CD4-positive, alpha-beta T cell treated with Interleukin-12 subunit alpha and Interleukin-12 subunit beta, for 1 hour (primary cell): ENCODE measurements at regions not wholly inside any gene's neighbourhood (a gene's known extent, or its start where the extent isn't known, plus 50 kb on each side); places are given as distances from the start of the nearest gene placed in this dataset.
"Not testable (repeated sequence)": the region's sequence is repeated elsewhere in the genome, so short reads cannot be mapped to it uniquely, and the experiment has no call there.

Experiments used
- DNase-seq: peaks from one replicate; pipeline ENCODE4 v3.0.0-alpha.2; 2020

DNA sequence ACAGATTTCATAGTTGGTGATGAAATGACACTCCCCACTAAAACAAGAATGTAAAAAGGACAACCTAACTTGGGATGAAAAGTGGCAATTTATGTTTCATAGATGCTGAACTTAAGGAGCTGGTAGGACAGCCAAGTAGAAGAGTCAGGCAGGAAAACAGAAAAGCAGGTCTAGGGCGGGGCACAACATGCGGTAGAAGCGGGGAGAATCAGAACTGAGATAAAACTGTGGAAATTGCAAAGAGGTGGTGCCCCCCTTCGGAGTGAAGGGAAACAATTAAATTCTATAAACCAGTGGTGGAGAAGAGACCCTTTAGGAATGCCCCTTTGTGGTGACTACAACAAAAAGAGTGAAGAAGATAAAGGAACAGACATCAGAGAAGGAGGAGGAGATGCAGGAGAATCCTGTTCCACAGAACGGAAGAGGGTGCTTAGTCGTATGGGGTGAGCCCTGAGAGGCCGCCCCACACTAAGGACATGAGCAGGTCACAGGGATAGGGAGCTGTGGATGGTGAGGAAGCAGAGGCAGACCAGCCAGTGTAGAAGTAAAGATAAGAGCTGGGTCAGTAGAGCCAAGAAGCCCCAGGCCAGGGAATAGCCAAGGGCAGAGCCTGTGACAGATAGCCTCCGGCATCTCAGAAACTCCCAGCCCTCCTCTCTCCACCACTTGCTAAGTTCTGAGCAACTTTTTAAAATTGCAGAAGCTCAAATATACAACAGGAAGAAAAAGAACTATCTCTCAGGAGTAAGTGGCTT, 100.3 kb upstream of the DOCK9 start:
- peak; percentile 22 for DNase-seq

DNA sequence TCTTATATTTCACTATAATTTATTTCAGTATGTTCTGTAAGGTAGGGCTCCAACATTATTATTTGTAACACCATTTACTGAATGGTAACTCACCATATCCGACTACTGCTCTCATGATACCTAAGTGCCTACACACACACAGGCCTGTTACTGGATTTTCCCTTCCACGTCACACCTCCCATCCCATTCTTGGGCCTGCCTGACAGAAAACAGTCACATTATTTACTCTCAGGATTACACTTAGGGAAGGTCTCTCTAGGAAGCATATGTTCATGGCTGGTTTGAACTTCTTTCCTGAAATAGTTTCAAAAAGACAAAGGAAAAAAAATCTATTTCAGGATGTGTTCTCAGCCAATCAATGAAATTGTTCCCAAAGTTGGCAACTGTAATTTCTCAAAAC, 102.3 kb upstream of the DOCK9 start:
- no peak for DNase-seq

DNA sequence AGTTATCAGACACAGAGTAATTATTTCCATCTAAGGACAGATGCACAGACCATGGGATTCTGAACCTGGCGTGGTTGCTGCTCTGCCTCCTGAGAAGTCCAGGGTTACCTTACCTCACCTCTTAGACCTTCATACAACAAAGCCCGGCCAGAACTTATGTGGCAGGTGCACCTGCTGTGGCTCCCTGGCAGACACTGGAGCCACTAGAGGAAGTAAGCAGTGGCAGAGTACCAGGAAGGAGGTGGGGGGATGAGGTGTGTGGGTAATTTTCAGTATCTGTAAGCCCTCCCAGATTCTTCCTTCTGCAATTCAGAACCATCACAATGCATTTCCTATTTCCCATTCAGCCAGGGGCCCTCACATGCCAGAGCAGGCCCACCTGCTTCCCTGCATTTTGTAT, 106.1 kb upstream of the DOCK9 start:
- DNase-seq, result peak; percentile 41

DNA sequence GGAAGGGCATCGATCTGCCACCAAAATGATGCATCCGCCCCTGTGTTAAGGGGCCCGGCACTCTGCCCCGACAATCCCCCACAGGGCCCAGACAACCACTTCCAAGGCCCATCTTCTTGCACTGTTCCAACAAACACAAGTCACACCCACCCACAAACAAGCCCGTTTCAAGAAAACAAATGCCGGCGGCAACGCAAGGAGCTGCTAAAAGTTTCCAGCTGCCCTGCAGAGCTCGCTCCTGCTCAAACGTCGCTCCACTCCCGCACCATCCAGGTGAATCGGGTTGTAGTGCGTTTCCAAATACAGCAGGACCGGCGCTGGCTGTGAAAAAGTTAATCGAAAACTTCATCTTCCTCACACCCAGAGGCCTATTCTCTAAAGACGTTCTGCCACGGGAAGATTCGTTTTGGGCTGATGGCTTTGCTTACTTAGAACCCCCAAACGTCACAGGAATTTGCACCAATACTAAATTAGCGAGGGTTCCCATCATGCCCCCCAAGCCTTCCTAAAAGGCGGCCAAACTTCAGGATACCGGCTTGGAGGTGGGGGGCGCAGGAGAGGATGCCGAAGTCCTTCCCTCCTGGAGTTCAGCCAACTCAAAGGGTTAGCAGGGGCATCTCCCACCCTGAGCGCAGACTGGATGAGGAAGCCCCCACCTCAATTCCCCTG, 107.4 kb upstream of the DOCK9 start:
- peak; percentile 24 for DNase-seq

DNA sequence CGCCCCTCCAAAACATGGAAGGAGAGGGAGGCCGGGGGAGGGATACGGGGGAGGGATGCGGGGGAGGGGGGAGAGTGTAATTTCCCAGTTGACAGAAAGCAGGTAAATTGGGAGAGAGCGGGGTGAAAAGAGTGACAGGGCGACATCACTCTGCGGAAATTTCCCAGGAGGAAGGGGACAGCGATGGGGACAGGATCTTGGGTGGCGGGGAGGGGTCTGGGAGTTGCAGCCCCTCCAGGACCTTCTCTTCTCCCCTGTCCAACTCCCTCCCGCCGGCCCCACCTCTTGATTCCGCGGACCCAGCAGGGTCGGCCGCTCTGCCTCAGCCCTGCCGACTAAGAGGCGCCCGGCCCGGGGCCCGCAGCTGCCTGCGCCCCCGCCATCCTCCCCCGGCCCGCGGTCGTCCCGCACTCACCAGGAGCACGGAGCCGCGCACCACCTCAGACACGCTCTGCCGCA, 108.0 kb upstream of the DOCK9 start:
- DNase-seq, result no peak

DNA sequence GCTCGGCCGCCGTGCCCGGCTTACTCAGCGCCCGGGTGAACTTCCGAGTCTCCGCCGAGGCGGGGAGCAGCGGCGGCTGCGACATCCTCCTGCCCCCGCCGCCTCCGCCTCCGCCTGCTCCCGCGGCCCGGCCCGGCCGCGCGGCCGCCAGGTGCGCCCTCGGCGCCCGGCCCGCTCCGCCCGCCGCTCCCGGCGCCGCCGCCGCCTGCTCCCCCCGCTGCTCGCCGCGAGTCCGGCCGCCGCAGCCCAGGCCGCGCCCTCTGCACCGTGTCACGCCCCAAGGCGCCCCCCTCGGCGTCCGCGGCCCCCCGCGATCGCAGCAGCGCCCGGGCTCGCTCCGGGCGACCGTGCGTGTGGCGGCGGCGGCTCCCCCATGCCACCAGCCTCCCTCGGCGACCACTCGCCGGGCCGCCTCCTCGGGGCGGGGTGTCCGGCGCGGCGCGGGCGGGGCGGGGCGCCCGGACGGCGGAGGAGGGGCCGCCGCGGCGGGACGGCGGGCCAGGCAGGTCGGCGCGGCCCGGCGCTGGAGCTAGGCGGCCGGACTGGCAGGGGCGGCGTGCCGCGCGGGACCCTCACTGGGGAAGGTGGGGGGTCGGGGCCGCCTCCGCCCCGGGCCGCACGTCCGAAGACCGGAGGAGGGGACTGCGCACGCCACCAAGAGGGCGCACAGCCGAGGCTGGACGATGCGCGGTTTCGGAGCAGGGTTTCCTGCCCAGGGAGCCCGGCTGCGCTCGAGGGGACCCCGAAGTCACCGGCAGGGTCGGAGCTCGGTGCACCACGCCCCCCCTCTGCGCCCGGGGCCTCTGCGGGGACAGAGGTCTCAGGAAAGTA, 108.6 kb upstream of the DOCK9 start:
- DNase-seq, result peak; percentile 79

DNA sequence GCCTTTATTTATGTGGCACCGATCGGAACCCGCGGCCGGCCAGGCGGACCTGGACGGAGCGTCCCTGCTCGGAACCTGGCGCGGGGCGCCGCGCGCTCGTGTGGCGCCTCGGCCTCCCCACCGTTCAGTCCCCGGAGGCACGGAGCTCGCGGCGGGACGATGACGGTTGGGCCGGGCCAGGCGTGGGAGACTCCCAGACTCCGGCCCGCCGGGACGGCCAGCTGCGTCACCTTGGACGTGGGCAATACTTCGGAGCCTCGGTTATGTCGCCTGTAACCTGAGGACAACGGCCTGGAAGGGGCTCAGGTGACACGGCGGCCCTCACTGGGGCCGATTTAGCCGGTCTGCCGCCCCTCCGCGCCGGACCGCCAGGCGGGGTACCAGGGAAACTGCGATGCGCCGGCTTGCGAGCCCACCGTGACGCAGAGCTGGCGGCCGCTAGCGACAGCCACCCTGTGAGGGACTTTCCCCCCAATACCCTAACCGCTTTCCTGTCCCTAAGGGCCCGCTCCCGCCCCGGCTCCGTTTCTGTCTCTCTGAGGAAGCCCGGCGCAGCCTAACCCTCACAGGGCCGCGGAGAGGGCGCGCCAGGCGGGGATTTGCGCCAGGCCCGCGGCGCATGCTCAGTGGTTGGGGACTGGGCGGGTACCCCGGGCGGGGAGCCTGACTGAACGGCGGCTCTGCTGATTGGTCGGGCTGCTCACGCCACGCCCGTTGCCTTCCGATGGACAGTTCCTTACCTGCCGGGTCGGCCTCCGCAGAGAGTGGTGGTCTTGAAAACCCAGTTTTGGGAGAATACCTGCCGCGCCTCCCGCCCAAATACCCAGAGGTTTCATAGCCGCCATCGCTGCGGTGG, 109.5 kb upstream of the DOCK9 start:
- DNase-seq, result peak; percentile 94

DNA sequence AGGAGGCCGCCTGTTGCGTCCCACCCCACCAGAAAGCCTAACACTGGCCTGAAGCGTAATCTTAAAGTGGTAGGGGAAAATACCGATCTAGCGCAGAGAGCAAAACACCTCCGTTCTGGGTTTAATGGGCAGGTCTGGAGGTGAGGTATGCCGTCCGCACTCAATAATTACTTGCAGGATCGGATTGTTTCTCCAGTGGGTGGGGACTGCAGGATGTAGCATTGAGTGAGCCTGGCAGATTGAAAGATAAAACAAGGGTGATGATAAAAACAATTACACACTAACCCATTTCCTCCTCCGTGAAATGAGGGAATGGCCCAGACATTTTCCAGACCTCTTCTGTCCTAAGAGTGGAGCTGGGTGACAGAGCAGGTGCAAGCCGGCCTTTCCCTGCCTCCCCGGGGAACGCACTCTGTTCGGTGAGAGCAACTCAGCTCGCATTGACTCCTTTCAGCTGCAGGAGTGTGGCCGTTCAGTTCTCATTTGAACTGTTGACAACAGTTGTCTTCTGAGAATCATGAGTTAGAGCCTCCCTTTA, 110.2 kb upstream of the DOCK9 start:
- no peak for DNase-seq

DNA sequence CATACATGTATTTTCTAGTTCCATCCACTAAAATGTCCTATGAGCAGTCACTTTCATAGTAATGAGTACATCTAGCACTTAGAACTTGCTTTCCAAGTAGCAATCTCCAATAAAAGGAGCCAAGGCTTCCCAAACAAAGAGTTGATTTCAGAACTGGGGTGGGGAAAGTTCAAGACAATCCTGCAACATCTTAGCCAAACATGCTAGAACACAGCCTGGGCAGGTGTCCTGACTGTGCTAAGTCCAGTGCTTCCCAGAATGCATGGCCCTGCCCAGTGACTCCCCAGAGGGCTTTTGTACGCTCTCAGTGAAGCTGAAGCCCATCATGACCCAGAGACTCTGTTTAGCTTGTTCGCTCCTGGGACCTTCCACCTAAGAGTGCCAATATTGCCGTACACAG, 106.7 kb upstream of the UBAC2 start:
- DNase-seq, result no peak

DNA sequence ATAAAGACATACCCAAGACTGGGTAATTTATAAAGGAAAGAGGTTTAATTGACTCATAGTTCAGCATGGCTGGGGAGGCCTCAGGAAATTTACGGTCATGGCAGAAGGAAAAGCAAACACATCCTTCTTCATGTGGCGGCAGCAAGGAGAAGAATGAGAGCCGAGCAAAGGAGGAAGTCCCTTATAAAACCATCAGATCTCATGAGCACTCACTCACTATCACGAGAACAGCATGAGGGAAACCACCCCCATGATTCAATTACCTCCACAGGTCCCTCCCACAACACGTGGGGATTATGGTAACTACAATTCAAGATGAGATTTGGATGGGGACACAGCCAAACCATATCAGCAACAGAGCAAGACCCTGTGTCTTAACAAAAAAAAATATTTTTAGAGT, 98.8 kb upstream of the UBAC2 start:
- not testable (repeated sequence) for DNase-seq

DNA sequence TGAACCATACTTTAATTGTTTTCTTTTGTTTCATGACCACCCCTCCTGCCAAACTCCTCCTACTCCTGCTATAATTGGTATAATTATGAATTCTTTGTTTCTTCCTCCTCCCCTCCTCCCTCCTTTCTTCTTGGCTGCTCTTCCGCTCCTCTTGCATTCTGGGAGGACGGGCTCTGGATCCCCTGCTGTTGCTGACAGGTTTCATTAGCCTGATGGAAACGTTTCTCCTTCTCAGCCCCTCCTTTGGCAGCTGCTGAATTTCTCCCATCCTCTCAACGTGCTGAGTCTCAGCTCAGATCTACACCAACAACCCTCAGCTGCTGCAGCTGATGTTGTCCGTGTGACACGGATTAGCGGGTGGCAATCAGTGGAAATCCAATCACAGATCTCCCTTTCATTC, 97.1 kb upstream of the UBAC2 start:
- no peak for DNase-seq

DNA sequence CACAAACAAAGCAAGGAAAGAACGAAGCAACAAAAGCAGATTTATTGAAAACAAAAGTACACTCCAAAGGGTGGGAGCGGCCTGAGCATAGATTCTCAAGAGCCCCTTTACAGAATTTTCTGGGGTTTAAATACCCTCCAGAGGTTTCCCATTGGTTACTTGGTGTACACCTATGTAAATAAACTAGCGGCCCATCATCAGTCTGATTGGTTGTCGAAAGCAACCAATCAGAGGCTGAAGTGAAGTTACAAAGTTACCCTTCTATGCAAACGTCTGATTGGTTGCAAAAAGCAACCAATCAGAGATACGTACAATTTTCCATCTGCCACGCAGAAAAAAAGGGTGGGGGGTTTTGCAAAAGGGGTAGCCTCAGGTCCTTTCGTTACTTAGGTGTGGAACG, 96.3 kb upstream of the UBAC2 start:
- DNase-seq, result no peak

DNA sequence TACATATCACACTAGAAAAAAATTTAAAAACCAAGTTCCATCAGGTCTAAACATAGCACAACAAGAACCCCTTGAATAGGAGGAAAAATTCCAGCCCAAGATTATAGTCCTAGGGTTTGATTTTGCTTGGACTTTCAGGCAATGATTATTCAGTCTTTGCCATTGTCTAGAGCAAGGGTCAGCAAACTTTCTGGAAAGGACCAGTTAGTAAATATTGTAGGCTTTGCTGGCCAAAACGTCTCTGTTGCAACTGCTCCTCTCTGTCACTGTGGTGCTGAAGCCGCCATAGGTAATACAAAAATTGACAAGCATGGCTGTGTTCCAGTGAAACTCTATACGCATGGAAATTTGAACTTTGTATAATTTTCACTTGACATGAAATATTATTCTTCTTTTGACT, 95.5 kb upstream of the UBAC2 start:
- no peak for DNase-seq

DNA sequence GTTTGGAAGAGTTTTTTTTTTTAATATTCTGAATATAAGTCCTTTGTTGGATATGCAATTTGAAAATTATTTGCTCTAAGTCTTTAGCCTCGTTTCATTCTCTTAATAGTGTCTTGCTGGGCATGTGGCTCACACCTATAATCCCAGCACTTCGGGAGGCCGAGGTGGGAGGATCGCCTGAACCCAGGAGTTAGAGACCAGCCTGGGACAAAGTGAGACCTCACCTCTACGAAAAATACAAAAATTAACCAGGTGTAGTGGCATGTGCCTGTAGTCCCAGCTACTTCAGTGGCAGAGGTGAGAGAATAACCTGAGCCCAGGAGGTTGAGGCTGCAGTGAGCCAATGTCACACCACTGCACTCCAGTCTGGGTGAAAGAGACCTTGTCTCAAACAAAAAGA, 87.3 kb upstream of the UBAC2 start:
- no peak for DNase-seq

DNA sequence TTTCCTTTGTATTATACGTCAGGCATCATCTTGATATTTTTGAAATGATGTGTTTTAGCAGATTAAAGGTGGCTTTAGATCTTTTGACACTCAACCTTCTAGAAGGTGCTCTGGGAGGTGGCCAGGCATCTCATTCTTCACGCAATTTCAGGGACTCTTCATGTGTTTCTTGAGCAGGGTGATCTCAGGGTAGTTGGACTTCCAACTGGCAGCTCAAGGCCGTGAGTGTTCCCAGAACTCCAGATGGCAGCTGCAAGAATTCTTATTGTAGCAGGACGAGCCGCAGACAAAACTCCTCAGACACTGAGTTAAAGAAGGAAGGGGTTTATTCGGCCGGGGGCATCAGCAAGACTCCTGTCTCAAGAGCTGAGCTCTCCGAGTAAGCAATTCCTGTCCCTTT, 82.5 kb upstream of the UBAC2 start:
- no peak for DNase-seq

DNA sequence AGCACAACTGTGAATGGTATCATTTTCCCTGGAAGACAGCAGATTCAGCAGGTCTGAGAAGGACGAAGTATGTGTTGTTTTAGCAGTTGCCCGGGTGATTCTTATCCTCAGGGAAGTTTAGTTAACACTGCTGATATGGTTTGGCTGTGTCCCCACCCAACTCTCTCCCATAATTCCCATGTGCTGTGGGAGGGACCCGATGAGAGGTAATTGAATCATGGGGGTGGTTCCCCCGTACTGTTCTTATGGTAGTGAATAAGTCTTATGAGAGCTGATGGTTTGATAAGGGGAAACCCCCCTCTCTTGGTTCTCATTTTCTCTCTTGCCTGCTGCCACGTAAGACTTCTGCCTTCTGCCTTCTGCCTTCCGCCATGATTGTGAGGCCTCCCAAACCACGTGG, 81.0 kb upstream of the UBAC2 start:
- peak; percentile 27 for DNase-seq

DNA sequence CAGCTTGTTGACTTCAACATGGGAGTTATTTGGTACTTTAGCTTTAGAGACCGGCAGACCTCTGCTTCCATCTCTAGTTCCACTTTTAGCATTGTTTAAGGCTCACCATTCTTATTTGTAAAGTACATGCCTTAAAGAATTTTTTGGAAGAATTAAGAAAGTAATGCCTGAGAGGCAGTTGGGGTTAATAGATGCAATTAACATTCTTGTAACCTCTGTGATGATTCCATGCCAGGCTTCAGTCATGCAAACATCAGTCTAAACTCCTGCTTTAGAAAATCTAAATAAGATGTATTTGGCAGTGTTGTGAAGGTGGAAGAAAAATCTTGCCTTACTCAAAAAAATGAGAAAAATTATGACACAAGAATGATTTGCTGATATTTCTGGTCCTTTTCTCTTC, 79.9 kb upstream of the UBAC2 start:
- no peak for DNase-seq

DNA sequence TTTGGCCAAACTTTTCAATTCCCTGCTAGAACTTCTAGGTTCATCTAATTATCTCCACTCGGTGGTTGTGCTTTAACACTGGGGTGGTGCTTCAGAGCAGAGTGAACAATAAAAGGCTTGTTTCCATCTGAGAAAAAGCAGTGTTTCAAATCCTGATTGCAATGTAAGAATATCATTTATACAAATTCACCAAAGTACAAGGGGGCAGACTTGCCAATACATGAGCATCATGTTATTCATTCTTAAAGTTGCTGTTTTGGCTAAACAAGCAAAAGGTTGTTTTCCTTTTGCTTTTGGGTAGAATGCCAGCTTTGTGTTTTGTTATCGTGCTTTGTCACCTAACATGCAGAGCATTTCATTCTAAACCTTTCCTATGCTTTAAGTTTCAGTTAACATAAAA, 78.5 kb upstream of the UBAC2 start:
- DNase-seq, result no peak

DNA sequence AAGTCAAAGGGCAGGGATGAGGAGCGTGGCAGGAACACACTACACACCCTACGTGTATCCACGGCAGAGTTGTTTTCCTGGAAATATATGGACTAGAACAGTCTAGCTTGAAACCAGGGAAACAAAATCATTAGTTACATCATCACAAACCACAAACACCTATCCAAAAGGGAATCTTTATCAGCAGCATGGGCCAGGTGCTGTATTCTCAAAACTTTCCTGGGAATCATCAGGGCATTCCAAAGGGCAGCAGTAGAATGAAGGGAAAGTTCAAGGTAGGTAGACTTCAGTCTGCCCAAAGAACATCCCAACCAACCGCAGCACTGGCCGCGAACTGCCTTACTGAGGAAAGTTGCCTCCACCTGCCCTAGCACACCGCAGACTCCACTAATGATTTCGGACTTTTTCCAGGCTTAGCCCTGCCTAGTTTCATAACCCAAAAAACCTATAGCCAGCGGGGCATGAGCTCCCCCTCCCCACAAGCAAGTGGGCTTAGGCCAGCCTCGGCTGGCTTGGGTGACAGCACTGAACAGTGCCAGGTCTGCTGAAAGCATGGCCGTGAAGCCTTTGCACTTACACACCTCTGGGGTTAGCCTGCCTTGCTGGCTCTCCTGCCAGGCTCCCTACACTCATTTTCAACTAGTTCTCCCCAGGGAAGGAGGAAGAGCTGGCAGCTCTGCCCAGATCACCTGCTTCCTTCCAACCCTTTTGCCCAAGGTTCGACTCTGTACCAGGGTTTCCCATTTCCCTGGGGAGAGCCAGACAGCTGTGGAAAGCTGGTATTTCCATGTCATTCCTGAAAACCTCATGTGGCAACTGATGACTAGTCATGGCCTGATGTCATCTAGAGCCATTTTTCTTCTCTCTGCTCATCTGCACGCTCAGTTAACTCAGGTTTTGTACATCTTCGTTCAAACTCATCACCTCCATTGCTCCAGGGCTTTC, 77.3 kb upstream of the UBAC2 start:
- DNase-seq, result no peak

DNA sequence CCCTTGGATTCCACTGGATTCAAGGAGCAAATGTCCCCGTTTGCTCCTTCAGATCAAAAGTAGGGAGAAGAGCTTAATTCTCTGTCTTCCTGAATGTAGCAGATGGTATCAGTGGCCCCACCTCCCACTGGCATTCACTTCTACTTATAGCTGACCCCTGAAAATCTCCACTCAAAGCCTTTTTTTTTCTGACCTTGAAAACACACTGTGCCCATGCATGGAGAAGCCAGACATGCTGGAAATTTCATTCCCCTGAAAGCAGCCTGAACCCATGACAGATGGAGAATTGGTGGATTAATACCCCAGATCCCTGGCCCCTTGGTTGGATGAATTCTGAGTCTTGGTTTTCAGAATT, 76.6 kb upstream of the UBAC2 start:
- no peak for DNase-seq

DNA sequence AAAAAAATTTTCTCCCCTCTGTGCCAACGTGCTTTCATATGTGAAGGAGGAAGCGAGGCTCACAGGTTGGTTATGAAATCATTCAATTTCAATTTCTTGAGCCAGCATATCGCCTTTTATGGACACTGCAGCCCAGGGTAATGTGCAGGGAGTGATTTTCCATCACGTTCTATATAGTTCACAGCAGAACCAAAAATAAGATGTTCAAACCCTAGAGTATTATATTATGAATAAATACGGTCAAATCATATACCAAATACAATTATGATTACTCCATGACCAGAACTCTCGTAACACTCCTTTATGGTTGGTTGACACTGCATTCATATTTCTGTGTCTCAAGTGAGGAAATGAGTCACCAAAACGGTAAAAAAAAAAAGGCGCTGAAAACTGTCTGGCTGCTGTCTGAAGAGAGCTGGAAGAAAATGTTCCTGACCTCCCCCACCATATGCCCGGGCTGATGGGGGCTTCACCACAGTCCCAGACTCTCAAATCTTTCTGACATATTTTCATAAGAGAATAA, 75.8 kb upstream of the UBAC2 start:
- peak; percentile 13 for DNase-seq
